ENCODE measurements at regions not wholly inside any gene's neighbourhood (a gene's known extent, or its start where the extent isn't known, plus 50 kb on each side); places are given as distances from the start of the nearest gene placed in this dataset.

- DNase-seq = no peak
Observed at GRCh38 chr6:167710363-167710920, 116.3 kb upstream of the AFDN start.

GRCh38 chr6:167711211-167711610 lies 115.5 kb upstream of the AFDN start:
- no peak for DNase-seq

DNA sequence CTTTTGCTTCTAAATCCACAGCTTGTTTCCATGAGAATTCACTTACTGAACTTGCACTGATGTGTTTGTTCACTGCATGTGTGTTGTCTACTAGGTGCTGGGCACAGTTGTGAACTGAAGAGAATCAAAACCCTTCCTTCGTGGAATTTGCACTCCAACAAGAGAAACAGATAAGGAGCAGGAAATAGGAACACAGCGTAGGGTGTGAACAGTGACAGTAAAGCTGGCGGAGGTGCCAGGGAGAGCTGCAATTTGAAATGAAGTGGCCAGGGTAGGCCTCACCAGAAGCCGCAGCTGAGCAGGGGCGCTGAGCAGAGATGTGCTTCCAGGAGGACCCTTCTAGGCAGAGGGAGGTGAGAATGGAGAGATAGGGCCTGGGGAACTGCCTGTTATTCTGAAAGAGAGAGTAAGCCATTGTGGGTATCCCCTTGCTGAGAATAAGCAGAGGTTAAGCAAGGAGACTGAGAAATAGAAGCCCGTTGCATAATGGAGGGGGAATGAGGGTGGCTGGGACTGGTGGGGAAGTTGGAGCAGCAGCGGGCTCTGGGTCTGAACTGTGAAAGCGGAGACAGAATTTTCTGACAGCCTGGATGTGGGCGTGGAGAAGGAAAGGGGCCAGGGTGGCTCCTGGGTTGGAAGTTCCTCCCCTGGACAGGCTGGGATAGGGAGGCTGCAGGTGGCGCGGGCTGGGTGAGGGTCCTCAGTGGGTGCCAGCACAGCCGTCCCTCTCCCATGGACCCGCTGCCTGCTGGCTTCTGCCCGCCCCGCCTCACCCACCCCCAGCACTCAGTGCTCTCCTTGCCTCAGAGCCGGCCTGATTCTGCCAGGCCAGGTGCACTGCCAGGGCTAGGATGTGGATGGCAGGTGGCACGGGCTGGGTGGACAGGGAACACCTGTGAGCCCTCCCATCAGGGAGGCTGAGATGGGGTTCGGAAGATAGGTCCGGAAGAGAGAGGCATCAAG lies 114.7 kb upstream of the AFDN start:
- DNase-seq = no peak

DNA sequence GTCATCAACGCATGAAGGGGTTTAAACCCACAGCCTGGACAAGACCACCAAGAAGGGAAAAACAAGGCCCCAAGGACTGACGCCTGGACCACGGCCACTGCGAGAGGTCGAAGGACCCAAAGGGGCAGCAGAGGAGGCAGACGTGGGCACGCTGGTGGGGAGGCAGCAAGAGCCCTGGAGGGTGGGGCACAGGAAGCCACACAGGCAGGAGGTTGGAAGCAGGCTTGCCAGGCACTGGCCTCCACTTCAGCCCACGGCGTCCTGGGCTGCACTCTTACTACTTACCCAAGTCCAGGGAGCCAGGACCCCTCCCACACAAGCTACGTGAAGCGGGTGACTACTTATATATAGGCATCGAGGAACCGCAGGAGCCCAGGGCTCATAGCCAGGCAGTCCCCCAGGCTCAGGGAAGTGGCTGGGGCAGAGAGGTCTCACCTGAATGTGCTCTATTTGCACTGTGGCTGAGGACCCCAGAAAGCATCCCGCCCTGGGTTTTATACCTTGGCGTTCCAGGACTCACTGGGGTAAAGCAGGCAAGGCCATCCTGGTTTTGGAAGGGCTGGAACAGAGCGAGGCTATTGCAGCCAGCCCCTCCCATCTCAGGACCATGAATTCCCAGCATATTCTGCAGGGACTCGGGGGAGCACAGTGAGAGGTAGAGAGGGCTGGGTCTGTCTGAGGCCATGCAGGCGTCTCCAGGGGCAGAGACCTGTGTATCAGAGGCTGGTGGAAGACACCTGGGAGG lies 113.8 kb upstream of the AFDN start:
- DNase-seq = no peak

GRCh38 chr6:167714152-167714551 lies 112.6 kb upstream of the AFDN start:
- DNase-seq = no peak

DNA sequence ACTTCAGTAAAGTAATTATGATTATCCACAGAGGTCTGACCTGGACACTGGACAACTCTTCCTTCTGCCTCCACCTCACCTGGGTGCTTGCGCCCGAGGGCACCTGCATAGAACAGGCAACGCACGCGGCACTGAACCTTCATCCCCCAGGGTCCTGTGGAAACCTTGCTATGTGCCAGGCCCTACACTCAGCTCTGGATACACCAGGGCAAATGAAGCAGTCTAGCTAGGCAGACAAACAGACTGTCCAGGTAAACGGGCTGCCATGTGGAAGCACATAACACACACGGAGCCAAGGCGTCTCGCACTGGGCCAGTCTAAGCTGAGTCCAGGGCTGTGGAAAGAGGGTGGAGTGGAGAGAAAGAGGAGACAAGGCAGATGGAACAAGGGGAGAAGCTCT lies 109.3 kb upstream of the AFDN start:
- no peak for DNase-seq

DNA sequence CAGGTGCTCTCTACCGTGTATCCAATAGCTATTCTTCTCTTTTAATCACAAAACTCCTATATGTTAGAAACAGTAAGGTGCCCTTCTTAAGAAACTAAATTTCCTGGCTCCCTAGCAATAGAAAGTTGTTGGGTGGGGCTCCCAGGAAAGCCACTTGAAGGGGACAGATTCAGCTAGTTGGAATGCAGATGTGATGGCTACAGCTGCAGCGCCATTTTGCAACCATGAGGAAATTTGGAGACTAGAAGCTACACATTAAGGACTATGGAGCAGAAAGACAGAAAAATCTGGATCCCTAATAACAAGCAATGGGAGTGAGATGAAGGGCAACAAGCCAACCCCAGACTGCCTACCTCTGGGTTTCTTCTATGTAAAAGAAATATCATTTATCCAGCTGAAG lies 108.8 kb upstream of the AFDN start:
- no peak for DNase-seq

DNA sequence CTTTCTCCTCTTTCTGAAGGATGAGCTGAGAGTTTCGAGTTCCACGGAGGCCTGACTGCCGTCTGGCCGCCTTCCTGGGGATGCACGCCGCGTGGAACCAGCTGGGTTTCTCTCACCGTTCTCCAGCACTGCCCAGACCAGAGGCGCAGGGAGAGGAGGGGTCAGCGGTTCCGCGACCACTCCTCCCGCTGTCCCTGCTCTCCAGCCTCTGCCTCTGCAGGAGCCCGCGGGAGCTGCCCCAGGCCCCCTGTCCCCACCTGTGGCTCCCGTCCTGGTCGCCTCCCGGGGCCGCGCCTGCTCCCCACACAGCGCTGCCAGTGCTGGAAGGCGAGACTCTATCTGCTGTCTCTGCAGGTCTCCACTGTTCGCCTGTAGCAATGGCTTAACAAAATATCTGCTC lies 106.8 kb upstream of the AFDN start:
- no peak for DNase-seq

DNA sequence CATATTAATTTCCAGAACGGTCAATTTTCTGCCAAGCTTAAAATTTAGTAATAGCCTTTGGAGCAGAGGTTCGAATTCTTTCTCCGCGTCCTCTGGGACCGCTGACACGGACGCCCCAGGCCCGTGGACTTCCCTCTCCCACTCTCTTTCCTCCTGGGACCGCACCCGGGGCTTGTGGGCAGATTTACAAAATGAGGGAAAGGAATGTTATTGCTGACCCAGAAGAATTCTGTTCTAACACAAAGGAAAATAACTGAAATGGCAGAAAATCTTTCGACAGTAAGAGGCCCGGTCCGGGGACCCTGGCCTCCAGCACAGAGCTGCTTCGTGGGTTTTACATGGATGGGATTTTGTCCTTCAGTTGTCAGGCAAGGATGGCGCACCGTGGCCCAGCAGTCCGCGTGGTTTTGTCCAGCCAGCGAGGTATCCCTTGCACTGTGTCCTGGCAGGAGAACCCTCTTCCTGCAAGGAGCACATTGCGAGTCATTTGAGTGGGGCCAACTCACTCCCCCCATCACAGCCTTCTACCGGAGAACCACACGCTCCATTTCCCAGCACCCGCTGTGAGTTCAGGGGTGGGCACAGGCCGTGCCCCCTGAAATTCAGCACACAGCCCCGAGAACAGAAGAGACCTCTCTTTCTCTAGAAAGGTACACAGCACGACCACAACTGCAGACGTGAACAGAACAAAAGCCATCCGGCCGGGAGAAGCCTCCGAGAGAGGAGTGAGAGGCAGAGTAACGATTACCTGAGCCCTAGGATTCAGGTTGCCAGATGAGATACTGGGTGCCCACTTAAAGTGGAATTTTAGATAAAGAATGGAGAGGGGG lies 106.0 kb upstream of the AFDN start:
- no peak for DNase-seq

DNA sequence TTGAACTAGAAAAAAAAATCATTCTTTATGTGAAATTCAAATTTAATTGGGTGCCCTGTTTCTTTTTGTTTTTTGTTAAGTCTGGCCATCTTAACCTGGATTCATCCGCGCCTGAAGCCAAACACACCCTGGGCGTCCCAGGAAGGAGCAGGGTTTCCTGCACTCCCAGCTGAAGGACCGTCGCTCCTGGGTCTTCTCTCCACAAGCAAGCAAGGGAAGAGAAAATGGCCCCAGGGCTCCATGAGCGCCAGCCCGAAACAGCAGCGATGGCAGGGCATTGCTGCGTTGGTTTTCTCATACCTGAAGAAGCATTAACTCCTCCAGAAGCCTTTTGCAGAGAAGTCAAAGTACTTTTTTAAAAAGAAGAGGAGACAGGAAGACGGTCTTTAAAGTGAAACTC lies 105.4 kb upstream of the AFDN start:
- no peak for DNase-seq

DNA sequence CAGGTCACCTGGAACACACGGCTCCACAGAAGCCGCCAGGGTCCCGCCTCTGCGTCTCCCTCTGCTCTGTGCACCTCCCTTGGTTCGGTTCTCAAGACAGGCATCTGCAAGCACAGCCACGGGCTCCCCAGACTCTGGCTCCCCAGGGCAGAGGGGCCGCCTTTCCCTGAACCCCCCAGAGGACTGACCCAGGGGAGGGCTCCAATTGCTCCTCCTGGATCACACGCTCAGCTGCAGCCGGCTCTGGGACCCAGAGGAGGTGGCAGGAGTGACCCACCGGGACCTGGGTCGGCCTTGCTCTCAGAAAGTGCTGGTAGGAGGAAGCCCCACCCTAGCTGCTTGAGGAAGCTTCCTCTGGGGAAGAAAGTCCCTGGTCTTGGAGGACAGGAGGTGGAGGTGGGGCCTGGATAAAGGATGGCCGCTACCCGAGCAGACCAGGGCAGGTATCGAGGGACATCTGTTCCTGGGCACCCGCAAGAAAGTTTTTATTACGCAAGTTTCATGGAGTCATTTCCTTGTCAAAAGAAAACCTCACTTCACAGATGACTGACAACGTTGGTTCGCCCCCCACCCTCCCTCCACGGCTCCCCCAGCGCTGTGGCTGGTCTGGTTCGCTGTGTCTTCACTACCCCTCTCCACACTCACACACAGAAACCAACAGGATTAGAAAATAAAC lies 103.9 kb upstream of the AFDN start:
- DNase-seq = no peak

- DNase-seq = no peak
Observed at GRCh38 chr6:167726043-167726621, 100.6 kb upstream of the AFDN start.

DNA sequence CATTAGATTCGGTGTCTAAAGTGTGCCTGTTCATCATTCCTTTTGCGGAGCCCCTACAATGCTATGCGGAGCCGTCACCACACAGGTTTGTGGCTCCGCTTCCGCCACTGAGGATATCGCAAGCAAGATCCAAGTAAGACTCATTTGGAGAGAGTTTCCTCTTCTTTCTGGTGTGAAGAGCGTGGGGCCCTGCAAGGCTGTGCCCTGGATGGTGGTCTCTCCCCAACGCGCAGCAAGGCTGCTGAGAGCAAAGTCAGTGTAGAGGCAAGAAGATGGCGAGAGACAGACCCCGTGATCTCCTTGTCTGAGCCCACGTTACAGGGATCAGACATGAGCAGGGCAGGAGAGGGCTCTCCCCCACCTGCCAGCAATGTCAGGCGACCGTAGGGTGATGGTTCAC lies 96.3 kb upstream of the AFDN start:
- no peak for DNase-seq

GRCh38 chr6:167731216-167731615 lies 95.5 kb upstream of the AFDN start:
- DNase-seq = no peak

GRCh38 chr6:167731731-167732422 lies 94.8 kb upstream of the AFDN start:
- no peak for DNase-seq

DNA sequence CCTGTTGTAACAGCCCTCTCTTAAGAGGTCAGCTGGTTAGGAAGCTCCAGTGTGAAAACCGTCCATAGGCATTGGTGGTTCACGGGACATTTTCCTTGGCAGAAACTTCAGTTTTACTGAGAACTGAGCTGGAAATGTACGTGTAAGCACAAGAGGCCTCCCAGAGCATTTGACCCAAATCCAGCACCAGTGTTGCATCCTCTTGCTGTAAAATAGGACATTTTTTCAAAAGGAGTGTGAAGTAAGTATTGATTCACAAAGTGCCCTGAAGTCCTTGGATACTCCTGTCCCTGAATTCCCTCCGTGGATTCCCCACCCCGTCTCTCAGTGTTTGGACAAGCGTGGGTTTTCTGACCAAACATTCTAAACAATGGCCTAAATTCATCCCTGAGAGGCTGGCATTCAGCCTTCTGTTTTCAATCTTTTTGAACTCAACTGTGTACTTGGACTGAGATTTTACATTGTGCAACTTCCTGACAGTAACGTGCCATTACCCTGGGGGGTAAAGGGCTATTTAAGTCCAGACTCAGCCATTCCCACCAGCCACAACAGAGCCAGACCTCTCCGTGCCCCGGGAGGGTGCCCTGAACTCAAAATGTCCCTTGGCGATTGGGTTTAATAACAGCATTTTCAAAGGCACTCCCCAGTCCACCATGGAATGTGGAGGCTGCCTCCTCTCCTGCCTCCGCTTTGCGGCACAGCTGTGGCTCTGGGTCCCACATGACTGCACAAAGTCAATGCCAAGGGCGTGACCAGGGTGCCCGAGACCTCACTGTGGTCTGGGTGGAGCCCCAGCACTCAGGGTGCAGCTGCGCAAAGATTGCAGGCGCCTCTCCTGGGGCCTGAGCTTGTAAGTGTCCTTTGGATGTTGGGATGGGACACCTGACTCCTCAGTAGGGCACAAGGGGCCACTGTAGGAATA lies 92.7 kb upstream of the AFDN start:
- DNase-seq = no peak

- DNase-seq = no peak
Observed at GRCh38 chr6:167734662-167735083, 92.0 kb upstream of the AFDN start.

GRCh38 chr6:167735084-167735950 lies 91.4 kb upstream of the AFDN start:
- no peak for DNase-seq

DNA sequence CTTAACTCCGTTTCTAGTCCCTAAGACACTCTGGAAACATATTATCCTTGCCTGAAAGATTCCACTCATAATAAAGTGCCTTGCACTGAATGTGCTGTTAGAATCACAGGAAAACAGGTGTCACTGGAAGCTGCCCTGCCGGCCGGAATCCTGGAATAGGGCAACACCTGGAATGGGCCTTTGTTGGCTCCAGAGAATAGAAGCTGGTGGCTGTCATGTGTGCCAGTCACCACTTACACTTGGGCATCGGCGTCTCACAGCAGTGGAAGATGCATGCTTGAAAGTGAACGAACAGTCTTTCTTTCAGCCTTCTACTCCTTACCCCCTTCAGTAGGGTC lies 90.8 kb upstream of the AFDN start:
- DNase-seq = no peak
